ENCODE measurements at regions not wholly inside any gene's neighbourhood (a gene's known extent, or its start where the extent isn't known, plus 50 kb on each side); places are given as distances from the start of the nearest gene placed in this dataset.

DNA sequence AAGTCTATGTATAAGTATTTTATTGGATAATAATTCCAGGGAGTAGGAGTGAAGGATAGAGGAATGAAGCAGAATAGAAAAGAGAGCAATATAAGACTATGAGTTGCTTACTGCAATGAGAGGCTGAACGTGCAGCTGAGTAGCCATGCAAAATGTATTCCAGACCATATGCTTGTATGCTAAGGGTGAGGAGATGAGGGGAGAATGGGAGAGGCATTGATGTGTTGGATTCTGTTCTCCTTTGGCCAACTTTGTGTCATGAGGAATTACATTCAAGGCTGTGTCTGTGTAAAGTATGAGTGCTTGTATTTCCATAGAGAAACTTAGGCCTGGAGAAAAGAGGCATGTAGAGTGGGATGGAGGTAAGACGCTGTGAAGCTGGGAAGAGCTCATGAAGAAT lies 301.8 kb downstream of the ARL6IP6 start:
- no peak for TF ChIP-seq POLR2A (IDR thresholded peaks at IDR 0.05)
- no peak for TF ChIP-seq CTCF (IDR thresholded peaks at IDR 0.05 in 8 of 11, conservative IDR thresholded peaks at IDR 0.05 in 3 of 11)
- no peak for TF ChIP-seq POLR2AphosphoS5 (IDR thresholded peaks at IDR 0.05)

Data from spleen (tissue), 7 donors.